ENCODE measurements at regions not wholly inside any gene's neighbourhood (a gene's known extent, or its start where the extent isn't known, plus 50 kb on each side); places are given as distances from the start of the nearest gene placed in this dataset.

GRCh38 chr2:111661286-111661940 is 222.6 kb downstream of the ANAPC1 start:
- no peak for TF ChIP-seq POLR2A (IDR thresholded peaks at IDR 0.05; ENCODE audit: low read depth, low read length)
- no peak for TF ChIP-seq POLR2AphosphoS5 (IDR thresholded peaks at IDR 0.05; ENCODE audit: low read depth, low read length)
- TF ChIP-seq TAF1 (IDR thresholded peaks at IDR 0.05; ENCODE audit: low read depth, low read length), result no peak
- TF ChIP-seq PAX5 (IDR thresholded peaks at IDR 0.05; ENCODE audit: insufficient read depth, low read length, severe bottlenecking), result no peak
- TF ChIP-seq POU2F2 (IDR thresholded peaks at IDR 0.05; ENCODE audit: low read depth, low read length), result no peak
- no peak for TF ChIP-seq SPI1 (IDR thresholded peaks at IDR 0.05; ENCODE audit: low read depth, low read length)

Measured in GM12891 (cell line).